Osteocyte (in vitro differentiated cells): ENCODE measurements at regions not wholly inside any gene's neighbourhood (a gene's known extent, or its start where the extent isn't known, plus 50 kb on each side); places are given as distances from the start of the nearest gene placed in this dataset.

ENCODE experiments used
- DNase-seq: peaks from one replicate; pipeline ENCODE4 v3.0.0; 2021; ENCODE audit warnings: mixed read lengths; ENCODE audit not compliant: unreplicated experiment; ENCODE audit errors: extremely low spot score
- H3K27ac Mint-ChIP-seq: one replicate; pipeline ENCODE4 v1.8.0; 2021; ENCODE audit warnings: mild to moderate bottlenecking, mixed read lengths; ENCODE audit not compliant: unreplicated experiment
- H3K27me3 Mint-ChIP-seq: one replicate; pipeline ENCODE4 v1.8.0; 2021; ENCODE audit warnings: mixed read lengths; ENCODE audit not compliant: unreplicated experiment
- H3K36me3 Mint-ChIP-seq: one replicate; pipeline ENCODE4 v1.8.0; 2021; ENCODE audit warnings: mixed read lengths; ENCODE audit not compliant: unreplicated experiment
- H3K4me1 Mint-ChIP-seq: one replicate; pipeline ENCODE4 v1.8.0; 2021; ENCODE audit warnings: mixed read lengths; ENCODE audit not compliant: unreplicated experiment
- H3K4me3 Mint-ChIP-seq: one replicate; pipeline ENCODE4 v1.8.0; 2021; ENCODE audit warnings: mild to moderate bottlenecking, moderate library complexity, mixed read lengths; ENCODE audit not compliant: unreplicated experiment
- H3K9me3 Mint-ChIP-seq: one replicate; pipeline ENCODE4 v1.8.0; 2021; ENCODE audit warnings: mixed read lengths; ENCODE audit not compliant: unreplicated experiment
- CTCF ChIP-seq: fragments of 200-600 bp; sonication (generic); IDR thresholded peaks from 2 replicates; pipeline ENCODE4 v1.5.0; 2021; ENCODE audit warnings: antibody characterized with exemption, mild to moderate bottlenecking, moderate library complexity

GRCh38 chr2:33746208-33746800 is 147.2 kb upstream of the FAM98A start:
- Mint-ChIP-seq H3K27me3 (peaks cover 9% of the 10 kb centered on the region), H3K9me3 (peaks cover 13% of the 10 kb centered on the region), H3K36me3 (no peaks in the 10 kb centered on the region), H3K27ac (no peak overlapping the region), H3K4me3 (no peak overlapping the region), H3K4me1 (peaks cover 7% of the 10 kb centered on the region)
- DNase-seq, result no peak
- no peak for TF ChIP-seq CTCF

GRCh38 chr2:33735096-33735495 is 136.0 kb upstream of the FAM98A start:
- no peak for TF ChIP-seq CTCF
- H3K27ac Mint-ChIP-seq, result no peak overlapping the region

GRCh38 chr2:33730804-33731203 is 131.7 kb upstream of the FAM98A start:
- no peak overlapping the region for H3K4me3 Mint-ChIP-seq
- H3K9me3 Mint-ChIP-seq, result no peaks in the 10 kb centered on the region
- no peaks in the 10 kb centered on the region for H3K36me3 Mint-ChIP-seq
- H3K27ac Mint-ChIP-seq, result no peak overlapping the region
- H3K27me3 Mint-ChIP-seq, result no peaks in the 10 kb centered on the region
- no peak for TF ChIP-seq CTCF
- H3K4me1 Mint-ChIP-seq, result no peaks in the 10 kb centered on the region
- no peak for DNase-seq

More at GRCh38 chr2:33735096-33735495, 136.0 kb upstream of the FAM98A start:
- Mint-ChIP-seq H3K27me3 (no peaks in the 10 kb centered on the region), H3K4me3 (no peak overlapping the region), H3K4me1 (no peaks in the 10 kb centered on the region), H3K9me3 (peaks cover 11% of the 10 kb centered on the region), H3K36me3 (no peaks in the 10 kb centered on the region)
- no peak for DNase-seq

GRCh38 chr2:33730193-33730592 is 131.1 kb upstream of the FAM98A start:
- Mint-ChIP-seq H3K27me3 (no peaks in the 10 kb centered on the region), H3K9me3 (no peaks in the 10 kb centered on the region), H3K27ac (no peak overlapping the region), H3K4me1 (no peaks in the 10 kb centered on the region), H3K36me3 (no peaks in the 10 kb centered on the region), H3K4me3 (no peak overlapping the region)
- DNase-seq, result no peak
- no peak for TF ChIP-seq CTCF

- H3K4me1 Mint-ChIP-seq, result no peaks in the 10 kb centered on the region
- DNase-seq, result no peak
- H3K4me3 Mint-ChIP-seq, result no peak overlapping the region
- no peaks in the 10 kb centered on the region for H3K36me3 Mint-ChIP-seq
- H3K27ac Mint-ChIP-seq, result no peak overlapping the region
- no peak for TF ChIP-seq CTCF
- no peaks in the 10 kb centered on the region for H3K9me3 Mint-ChIP-seq
- H3K27me3 Mint-ChIP-seq, result no peaks in the 10 kb centered on the region
Measured at GRCh38 chr2:33729353-33729752, 130.3 kb upstream of the FAM98A start.
